NCI-H774 (cell line): ENCODE measurements at regions not wholly inside any gene's neighbourhood (a gene's known extent, or its start where the extent isn't known, plus 50 kb on each side); places are given as distances from the start of the nearest gene placed in this dataset.
"Not testable (repeated sequence)": the region's sequence is repeated elsewhere in the genome, so short reads cannot be mapped to it uniquely, and the experiment has no call there.

ENCODE experiments used
- DNase-seq: peaks from one replicate; lab custom pipeline; 2025; lab: John Stamatoyannopoulos, UW

GRCh38 chr4:79850626-79851025 is 222.4 kb downstream of the ANTXR2 start:
- DNase-seq: no peak

GRCh38 chr4:79848329-79848728 is 224.7 kb downstream of the ANTXR2 start:
- no peak for DNase-seq

- DNase-seq: no peak
These were observed 225.6 kb downstream of the ANTXR2 start for GRCh38 chr4:79847411-79847810.

GRCh38 chr4:79842162-79842561 is 230.9 kb downstream of the ANTXR2 start:
- no peak for DNase-seq

GRCh38 chr4:79833857-79834256 is 239.2 kb downstream of the ANTXR2 start:
- no peak for DNase-seq

GRCh38 chr4:79831701-79832514 is 241.1 kb downstream of the ANTXR2 start:
- no peak for DNase-seq

- DNase-seq: no peak
These were observed 241.9 kb downstream of the ANTXR2 start for GRCh38 chr4:79831119-79831528.

GRCh38 chr4:79827283-79827682 is 245.7 kb downstream of the ANTXR2 start:
- DNase-seq: no peak

GRCh38 chr4:79823148-79823763 is 249.8 kb downstream of the ANTXR2 start:
- DNase-seq: no peak

GRCh38 chr4:79820427-79820826 is 252.6 kb downstream of the ANTXR2 start:
- DNase-seq: no peak

GRCh38 chr4:79807933-79808332 is 265.1 kb downstream of the ANTXR2 start:
- DNase-seq: not testable (repeated sequence)

- no peak for DNase-seq
These were observed 275.0 kb downstream of the ANTXR2 start for GRCh38 chr4:79798047-79798446.

GRCh38 chr4:79796948-79797347 is 276.1 kb downstream of the ANTXR2 start:
- DNase-seq: no peak

- DNase-seq: no peak
These were observed 284.1 kb downstream of the ANTXR2 start for GRCh38 chr4:79788884-79789283.

GRCh38 chr4:79780129-79780528 is 292.9 kb downstream of the ANTXR2 start:
- DNase-seq: no peak

GRCh38 chr4:79772510-79772909 is 300.5 kb downstream of the ANTXR2 start:
- DNase-seq: no peak

- DNase-seq: no peak
These were observed 308.9 kb downstream of the ANTXR2 start for GRCh38 chr4:79764120-79764519.

- no peak for DNase-seq
These were observed 309.4 kb downstream of the ANTXR2 start for GRCh38 chr4:79763486-79764075.

GRCh38 chr4:79759793-79760192 is 313.2 kb downstream of the ANTXR2 start:
- DNase-seq: no peak

GRCh38 chr4:79757600-79757999 is 315.4 kb downstream of the ANTXR2 start:
- DNase-seq: no peak

- DNase-seq: no peak
These were observed 316.7 kb downstream of the ANTXR2 start for GRCh38 chr4:79756140-79756895.

GRCh38 chr4:79748835-79749234 is 324.2 kb downstream of the ANTXR2 start:
- no peak for DNase-seq
